Activated CD4-positive, alpha-beta T cell treated with anti-CD3 and anti-CD28 coated beads, Interleukin-2, amount 50 U/mL, for 16 hours (primary cell): ENCODE measurements at regions not wholly inside any gene's neighbourhood (a gene's known extent, or its start where the extent isn't known, plus 50 kb on each side); places are given as distances from the start of the nearest gene placed in this dataset.
A peak's percentile ranks its signal among the peaks of the same experiment; 100 is the strongest.

Source experiments
- DNase-seq: peaks from one replicate; pipeline ENCODE4 v3.0.0-alpha.2; 2020

DNA sequence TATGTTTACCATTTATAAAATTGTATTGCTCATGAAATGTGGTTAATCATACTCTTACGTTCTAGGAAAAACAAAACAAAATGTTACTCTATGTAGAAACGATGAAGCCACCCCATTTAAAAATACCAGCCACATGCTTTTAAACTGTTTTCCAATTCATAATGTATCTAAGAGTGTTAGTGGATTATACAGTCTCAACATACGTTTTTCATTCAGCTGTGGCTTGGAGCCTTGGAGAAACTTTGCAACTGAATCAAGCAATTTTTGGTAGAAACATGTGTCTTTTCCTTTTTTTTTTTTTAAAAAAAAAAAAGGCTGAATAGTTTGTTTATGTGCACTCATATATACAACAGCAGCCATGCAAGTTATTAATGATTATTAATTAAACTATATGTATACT, 378.0 kb upstream of the SEMA3D start:
- DNase-seq, result no peak

GRCh38 chr7:85561706-85562105, 374.9 kb upstream of the SEMA3D start:
- DNase-seq, result no peak

DNA sequence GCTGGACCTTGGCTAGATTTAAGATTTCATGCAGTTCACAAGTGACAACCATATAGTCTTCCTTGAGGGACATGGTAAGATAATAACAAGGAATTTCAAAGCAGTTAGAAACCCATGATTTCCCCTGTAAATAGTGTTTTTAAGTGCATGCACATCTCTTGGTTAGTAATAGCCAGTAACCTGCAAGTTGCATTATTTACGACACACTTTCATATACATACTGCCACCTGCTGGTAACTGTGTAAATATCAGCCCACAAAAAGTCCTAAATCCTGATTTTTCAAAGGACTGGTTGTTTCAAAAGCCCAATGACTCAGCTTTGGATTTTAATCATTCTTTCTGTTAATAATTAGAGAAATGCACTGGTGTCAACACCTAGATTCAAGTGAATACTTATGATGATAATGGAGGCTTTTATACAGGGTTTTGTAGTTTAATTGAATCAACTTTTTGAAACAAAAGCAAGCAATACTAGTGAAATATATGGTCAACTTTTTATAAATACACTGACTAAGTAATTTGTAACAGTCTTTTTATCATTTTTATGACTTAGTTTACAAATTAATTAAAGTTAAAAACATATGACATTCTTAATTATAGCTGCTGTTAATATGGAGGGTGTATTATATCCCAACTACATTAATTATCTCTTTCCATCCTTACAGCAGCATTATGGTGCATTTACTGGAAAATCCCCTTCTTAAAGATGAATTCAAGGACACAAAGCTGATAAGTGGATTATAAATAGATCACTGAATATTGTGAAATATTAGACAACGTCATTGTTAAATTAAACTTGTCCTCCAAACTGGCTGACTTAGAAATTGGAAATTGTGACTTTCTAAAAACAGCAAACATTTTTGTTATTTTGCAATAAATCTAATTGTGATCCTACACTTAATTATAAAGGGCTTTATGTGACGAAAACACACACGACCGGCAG, 367.7 kb upstream of the SEMA3D start:
- DNase-seq, result peak; percentile 41

DNA sequence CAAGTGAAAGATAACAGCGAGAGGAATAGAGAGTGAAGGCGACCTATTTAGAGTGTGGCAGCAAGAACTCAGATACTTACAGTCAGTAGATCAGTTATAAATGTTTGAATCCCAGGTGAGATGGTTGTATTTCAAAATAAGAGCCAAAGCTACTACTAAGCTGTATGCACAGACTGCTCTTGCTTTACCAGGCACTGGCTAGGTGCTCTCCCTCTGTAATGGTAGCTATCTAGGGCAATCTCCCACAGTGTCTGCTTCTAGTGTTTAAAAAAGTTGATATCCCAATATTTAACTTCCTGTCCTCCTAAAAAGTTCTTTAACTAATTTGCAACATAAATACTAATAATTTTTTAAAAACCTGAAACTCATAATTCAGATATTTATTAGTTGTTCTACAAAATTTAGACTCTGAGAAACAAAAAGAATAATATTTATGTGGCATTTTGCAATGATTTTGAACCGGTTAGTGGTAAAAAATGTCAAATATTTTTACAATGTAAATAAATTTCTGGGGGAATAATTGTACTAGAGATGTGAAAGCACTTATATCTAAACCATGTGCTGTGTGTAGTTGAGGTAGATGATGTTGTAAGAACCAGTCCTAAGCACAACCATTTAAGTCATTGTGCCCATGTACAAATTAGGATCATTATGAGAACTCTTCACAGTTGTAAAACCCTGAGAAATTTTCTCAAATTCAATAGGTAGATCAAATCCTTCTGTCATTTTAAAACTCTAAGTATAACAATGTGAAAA, 349.3 kb upstream of the SEMA3D start:
- no peak for DNase-seq

DNA sequence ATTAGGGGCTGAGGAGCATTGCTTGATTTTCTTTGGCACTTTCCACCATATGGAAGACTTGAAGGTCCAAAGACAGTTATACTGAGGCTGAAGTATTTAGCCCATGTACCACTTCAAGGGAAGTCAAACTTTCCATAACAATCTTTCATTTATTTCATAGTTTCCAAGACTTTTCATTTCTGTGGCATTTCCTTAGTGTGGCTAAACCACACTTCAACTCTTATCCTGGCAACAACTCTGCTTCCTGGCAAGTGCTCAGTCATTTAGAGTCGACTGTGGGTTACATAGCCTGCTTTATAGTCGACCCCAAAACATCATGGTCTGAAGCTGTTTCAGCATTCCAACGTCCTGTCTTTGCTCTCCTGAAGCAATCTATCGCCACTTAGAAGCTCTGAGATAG, 343.0 kb upstream of the SEMA3D start:
- no peak for DNase-seq

DNA sequence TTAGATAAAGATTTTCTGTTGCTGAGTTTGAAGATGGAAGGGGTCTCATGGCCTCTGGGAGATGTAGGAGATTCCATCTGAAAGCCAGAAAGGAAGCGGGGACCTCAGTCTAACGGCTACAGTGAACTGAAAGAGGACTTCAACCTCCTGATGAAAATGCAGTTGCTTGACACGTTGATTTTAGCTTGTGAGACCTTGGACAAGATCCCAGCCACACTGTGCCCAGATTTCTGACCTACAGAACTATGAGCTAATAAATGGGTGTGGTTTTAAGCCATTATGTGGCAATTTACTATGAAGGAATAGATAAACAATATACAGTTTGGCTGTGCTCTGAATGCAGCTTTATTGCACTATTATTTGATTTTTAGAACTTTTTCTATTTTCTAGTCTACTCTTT, 342.3 kb upstream of the SEMA3D start:
- no peak for DNase-seq

DNA sequence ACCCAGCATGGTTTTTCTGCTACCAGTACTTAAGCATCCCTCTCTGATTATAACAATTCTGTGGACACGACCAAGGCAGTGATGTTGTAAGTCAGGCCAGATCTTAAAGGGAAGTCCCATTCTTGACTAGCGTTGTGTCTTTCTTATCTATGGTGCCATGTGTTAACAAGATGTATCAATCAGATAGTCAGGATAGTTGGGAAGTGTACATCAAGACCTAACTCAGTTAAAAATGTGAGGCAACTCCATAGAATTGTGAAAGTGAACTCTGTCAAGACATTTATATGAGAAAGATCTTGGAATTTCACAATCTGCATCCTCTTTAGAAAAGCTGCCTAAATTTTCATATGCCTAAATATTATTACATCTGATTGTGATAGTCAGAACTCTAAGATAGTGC, 341.7 kb upstream of the SEMA3D start:
- DNase-seq, result no peak

DNA sequence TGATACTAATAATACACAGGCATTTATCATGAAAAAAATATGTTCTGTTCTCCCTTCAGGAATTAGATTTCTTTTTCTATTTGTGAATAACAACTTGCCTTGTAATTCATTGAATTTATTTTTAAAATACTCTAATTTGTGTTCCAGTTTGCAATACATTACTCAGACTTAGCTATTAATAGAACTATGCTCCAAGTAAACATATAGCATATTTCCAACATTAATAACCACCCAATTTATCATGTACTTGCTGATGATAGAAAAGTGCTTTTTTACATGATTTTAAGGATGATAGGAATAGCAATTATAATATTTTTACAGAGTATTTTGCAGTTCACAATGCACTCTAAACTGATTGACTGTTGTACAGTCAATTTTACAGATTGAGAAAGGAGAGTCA, 338.8 kb upstream of the SEMA3D start:
- DNase-seq, result no peak

- DNase-seq, result no peak
These were observed 335.2 kb upstream of the SEMA3D start for GRCh38 chr7:85522070-85522469.

GRCh38 chr7:85521108-85521694, 334.3 kb upstream of the SEMA3D start:
- no peak for DNase-seq

DNA sequence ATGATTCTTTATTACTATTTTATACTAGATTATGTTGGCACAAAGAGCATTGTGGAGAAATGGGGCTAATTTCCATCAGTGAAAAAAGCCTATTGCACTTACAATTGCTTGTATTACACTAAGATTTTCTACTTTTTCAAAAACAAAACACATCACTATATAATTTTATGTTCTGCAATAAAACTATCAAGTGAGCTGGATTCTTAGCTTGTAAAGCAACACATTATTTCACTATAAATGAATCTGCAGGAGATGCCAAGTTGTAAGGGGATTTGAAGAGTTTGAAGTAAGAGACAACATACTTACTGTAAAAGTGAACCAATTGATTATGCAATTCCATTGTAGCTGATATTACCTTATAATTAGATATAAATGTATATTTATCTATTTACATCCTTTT, 333.3 kb upstream of the SEMA3D start:
- no peak for DNase-seq

DNA sequence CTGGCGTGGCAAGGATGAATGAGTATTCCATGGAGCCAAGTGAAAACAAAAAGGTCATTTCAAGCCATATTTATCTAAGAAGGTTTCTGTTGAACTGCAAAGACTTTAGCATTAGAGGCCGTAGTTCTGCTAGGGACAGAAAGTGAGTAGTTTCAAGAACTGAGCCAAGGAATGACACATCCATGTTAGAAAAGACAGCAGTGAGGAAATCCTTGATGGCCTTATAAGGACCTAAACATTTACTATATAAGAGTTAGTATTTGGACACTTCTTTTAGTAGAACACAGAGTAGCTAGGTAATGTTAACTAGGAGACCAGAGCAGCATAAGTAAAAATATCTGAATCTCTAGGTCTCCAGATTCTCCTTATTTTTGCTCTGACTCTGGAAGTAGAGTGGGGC, 329.8 kb upstream of the SEMA3D start:
- DNase-seq, result no peak

GRCh38 chr7:85512790-85513189, 325.9 kb upstream of the SEMA3D start:
- DNase-seq, result no peak

DNA sequence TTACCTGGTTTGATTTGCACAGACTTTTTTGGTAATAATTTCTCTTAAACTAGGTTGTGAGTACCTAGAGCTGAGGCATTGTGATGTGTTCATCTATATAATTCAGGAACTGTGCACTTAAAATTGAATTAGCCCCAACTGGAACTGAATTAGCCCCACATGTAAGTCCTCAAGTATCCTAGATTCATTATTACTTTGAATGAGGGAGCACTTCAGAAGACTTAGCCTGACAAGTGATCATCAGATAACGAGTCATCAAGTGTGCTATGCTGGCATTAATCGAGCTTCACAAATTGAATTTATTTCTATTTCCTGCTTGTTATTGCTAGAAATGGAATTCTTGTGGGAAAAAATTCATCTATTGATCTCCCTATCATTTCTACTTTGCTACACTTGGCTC, 323.4 kb upstream of the SEMA3D start:
- no peak for DNase-seq

GRCh38 chr7:85509476-85509875, 322.6 kb upstream of the SEMA3D start:
- no peak for DNase-seq

GRCh38 chr7:85508642-85509410, 322.0 kb upstream of the SEMA3D start:
- DNase-seq, result no peak

DNA sequence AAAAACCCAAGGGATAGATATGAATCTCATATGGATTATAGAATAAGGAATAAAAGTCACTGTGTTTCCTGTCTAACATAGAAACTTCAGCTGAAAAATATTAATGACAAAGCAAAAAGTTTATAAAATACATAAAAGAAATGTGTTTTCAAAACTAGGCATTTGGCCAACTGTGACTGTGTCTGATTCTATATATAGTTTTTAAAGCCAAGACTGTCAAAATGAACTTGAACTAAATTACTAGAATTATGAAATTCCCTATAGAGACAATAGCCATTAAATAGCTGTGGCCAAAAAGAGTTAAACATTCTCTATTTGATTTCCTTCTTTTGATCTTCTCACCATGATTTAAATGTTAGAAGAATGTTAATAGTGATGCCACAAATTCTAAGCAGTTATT, 311.2 kb upstream of the SEMA3D start:
- no peak for DNase-seq

DNA sequence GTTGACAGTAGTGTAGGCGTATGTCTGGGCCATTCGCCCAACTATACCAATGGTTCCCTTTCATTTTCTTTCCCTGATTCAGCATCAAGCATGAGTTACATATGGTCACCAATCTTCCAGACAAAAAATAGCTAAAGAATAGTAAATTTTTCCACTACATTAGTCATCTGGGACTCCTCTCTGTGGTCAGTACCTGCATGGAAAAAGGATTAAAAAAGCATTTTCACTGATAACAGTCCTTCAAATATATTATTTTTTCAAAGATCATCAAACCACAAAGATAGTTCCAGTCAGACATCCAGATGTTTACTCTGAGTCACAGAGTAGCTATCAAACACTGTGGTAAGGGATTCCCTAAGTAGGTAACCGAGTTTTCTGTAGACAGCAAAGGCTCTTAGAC, 302.6 kb upstream of the SEMA3D start:
- no peak for DNase-seq

DNA sequence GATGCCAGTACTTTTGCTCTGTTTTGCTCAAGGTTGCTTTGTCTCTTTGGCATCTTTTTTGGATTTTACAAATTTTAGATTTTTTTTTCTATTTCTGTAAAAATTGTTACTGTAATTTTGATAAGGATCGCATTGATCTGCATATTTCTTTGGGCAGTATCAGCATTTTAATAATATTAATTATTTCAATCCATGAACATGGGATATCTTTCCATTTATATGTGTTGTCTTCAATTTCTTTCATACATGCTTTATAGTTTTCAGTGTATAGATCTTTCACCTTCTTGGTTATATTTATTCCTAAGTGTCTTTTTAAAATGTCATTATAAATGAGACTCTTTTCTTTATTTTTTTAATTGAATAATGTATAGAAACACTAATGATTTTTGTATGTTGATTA, 301.6 kb upstream of the SEMA3D start:
- no peak for DNase-seq

DNA sequence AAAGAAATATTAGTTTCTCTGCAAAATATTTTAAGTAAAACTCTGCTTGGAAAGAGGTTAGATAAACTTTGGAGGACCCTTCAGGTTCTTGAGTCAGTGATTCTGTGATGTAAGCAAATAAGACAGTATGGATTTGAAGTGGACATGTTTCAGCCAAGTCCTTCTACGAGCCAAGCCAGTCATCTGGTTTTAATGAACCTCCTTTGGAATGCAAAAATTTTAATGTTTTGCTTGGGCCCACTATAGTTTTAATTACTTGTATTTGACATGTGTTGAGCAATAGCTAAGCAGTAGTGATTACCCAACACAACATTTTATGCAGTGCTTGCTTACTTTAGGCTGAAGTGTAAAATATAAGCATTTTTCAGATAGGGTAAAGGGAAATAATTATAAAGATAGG, 296.3 kb upstream of the SEMA3D start:
- no peak for DNase-seq

- no peak for DNase-seq
These were observed 293.8 kb upstream of the SEMA3D start for GRCh38 chr7:85480666-85481065.

DNA sequence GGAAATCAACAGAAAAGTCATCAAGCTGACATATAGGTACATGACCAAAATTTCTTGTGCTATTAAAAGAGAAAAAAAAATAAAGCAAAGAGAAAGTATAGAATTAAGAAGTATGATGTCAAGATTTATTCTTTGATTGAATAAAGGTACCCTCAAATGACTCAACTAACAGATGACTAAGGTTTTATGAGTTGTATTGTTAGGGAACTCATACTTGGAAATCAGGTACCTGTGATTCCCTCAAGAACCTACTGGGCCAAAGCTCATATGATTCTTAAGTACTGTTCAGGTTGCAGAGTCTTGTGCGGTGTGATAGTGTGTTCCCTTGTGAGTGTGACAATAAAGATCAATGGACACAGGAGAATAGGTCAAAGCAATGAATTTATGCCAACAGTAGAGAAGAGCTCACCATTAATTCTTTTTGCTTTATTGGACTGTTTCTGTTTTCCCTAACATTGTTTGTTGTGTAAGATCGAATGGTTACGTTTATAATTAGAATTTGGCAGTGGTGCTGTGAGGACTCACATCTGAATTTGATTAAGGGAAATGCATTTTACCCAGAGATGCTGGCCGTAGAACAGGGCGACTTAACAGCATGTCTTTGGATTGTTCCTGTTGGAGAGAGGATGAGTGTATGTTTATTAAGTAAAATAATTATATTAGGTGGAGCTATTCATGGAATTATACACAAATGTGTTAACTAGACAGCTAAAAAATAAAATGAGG, 293.2 kb upstream of the SEMA3D start:
- no peak for DNase-seq
